Vagina (tissue), 2 donors: ENCODE measurements at regions not wholly inside any gene's neighbourhood (a gene's known extent, or its start where the extent isn't known, plus 50 kb on each side); places are given as distances from the start of the nearest gene placed in this dataset.

Source experiments
- POLR2AphosphoS5 ChIP-seq, 2 donors: sonication (generic); formaldehyde crosslinking; IDR thresholded peaks; one replicate each; pipeline ENCODE4 v1.9.0; 2017; ENCODE audit warnings: antibody characterized with exemption in 2 of 2, mild to moderate bottlenecking in 2 of 2, low read depth in 1 of 2; ENCODE audit not compliant: insufficient read depth in 1 of 2
- TF ChIP-seq, protein P1 (sequence below), 3 experiments: fragments of 450-650 bp in 2 of 3; fragments of 200-600 bp in 1 of 3; sonication (generic) in 1 of 3; IDR thresholded peaks; one replicate each; pipeline ENCODE4 v1.5.1; 2017 to 2019; ENCODE audit warnings: antibody characterized with exemption in 3 of 3, mild to moderate bottlenecking in 2 of 3, moderate library complexity in 2 of 3

DNA sequence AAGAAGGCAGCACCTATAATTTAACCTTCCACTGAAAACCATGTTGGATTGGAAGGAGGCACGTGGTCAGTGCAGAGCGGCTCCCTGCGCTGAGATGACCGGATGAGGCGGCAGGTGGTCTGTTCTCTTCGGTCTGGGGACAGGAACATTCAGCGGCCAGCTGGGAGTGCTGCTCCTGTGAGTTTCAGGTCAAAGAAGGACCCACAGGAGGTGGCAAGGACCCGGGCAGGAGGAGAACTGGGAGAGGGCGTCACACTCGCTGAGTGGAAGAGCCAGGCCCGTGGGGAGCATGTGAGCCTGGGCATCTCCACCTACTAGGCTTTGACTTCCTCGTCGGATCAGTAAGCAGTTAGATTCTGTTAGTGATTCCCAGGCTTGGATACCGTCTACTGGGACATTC lies 113.4 kb upstream of the SHH start:
- TF ChIP-seq POLR2AphosphoS5 (IDR thresholded peaks at IDR 0.05; ENCODE audit: insufficient read depth in 1 of 2, low read depth in 1 of 2) = no peak
- TF ChIP-seq, protein P1, sequence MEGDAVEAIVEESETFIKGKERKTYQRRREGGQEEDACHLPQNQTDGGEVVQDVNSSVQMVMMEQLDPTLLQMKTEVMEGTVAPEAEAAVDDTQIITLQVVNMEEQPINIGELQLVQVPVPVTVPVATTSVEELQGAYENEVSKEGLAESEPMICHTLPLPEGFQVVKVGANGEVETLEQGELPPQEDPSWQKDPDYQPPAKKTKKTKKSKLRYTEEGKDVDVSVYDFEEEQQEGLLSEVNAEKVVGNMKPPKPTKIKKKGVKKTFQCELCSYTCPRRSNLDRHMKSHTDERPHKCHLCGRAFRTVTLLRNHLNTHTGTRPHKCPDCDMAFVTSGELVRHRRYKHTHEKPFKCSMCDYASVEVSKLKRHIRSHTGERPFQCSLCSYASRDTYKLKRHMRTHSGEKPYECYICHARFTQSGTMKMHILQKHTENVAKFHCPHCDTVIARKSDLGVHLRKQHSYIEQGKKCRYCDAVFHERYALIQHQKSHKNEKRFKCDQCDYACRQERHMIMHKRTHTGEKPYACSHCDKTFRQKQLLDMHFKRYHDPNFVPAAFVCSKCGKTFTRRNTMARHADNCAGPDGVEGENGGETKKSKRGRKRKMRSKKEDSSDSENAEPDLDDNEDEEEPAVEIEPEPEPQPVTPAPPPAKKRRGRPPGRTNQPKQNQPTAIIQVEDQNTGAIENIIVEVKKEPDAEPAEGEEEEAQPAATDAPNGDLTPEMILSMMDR (IDR thresholded peaks at IDR 0.05) = no peak
